Body of pancreas (tissue), 4 donors: ENCODE measurements at regions not wholly inside any gene's neighbourhood (a gene's known extent, or its start where the extent isn't known, plus 50 kb on each side); places are given as distances from the start of the nearest gene placed in this dataset.

ENCODE experiments used
- POLR2A ChIP-seq, 3 donors: fragments of 450-650 bp; IDR thresholded peaks; one replicate each; pipeline ENCODE4 v1.6.1; 2016; ENCODE audit warnings: antibody characterized with exemption in 3 of 3, mild to moderate bottlenecking in 2 of 3
- TF ChIP-seq, protein P1 (sequence below), 7 experiments: fragments of 450-650 bp in 4 of 7; fragments of 200-600 bp in 3 of 7; sonication (generic) in 3 of 7; IDR thresholded peaks; one replicate each; pipeline ENCODE4 v1.5.1; 2016 to 2019; ENCODE audit warnings: antibody characterized with exemption in 7 of 7

DNA sequence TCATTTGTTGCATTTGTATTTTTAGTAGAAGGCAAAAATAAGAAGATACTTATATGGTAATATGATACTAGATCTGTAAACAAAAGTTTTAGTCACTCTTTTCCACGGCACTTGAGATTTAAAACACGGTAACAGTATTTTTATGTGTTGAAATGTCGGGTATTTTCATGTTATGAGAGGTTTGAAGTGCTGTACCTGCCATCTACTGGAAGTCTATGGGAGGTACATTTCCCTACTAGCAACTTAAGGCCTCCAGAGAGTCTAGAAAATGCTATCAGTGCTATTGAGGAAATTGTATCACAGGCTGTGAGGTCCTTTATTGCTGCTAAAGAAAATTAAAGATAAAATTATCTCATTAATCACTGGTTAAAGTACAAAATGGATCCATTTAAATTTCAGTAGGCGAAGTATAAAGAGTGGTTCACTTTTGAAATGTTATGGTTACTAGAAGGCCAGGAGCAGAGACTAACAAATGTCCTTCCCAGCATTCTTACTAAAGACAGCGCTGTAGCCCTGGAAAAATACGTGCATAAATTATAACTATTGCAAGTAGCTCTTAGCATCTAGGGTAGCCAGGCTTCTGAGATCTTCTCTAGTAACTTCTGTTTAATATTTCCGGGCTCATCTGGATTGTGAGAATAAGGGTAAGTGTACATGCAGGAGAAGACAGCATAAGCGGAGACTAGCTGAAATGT is 77.6 kb upstream of the PRKD1 start:
- TF ChIP-seq, protein P1, sequence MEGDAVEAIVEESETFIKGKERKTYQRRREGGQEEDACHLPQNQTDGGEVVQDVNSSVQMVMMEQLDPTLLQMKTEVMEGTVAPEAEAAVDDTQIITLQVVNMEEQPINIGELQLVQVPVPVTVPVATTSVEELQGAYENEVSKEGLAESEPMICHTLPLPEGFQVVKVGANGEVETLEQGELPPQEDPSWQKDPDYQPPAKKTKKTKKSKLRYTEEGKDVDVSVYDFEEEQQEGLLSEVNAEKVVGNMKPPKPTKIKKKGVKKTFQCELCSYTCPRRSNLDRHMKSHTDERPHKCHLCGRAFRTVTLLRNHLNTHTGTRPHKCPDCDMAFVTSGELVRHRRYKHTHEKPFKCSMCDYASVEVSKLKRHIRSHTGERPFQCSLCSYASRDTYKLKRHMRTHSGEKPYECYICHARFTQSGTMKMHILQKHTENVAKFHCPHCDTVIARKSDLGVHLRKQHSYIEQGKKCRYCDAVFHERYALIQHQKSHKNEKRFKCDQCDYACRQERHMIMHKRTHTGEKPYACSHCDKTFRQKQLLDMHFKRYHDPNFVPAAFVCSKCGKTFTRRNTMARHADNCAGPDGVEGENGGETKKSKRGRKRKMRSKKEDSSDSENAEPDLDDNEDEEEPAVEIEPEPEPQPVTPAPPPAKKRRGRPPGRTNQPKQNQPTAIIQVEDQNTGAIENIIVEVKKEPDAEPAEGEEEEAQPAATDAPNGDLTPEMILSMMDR (IDR thresholded peaks at IDR 0.05): peak; percentile 55 to 86 (median 80)
- TF ChIP-seq POLR2A (IDR thresholded peaks at IDR 0.05): no peak
